NCI-H82 treated with DMSO at 0.1 percent for 48 hours (cell line): ENCODE measurements at regions not wholly inside any gene's neighbourhood (a gene's known extent, or its start where the extent isn't known, plus 50 kb on each side); places are given as distances from the start of the nearest gene placed in this dataset.

Experiments used
- DNase-seq: peaks from one replicate; lab custom pipeline; 2025; ENCODE audit not compliant: unreplicated experiment; lab: John Stamatoyannopoulos, UW

GRCh38 chr7:25770670-25771069 is 381.3 kb upstream of the NFE2L3 start:
- no peak for DNase-seq

DNA sequence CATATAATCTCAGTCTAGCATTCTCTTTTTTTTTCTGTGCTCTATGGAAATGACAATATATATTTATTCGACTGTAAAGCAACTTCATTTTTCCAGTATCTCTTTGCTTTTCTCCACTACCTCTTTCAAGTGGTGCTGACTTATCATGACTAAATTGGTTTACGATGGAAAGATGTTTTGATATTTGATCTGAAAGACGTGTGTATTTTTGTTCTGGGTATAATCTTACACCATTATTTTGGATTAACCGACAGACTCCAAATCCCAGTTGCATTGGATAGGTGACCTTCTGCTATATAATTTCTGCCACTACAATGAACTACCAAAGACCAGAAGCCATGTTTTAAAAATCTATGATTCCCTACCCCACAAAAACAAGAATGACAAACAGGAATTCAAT is 380.5 kb upstream of the NFE2L3 start:
- DNase-seq, result peak; percentile 42

DNA sequence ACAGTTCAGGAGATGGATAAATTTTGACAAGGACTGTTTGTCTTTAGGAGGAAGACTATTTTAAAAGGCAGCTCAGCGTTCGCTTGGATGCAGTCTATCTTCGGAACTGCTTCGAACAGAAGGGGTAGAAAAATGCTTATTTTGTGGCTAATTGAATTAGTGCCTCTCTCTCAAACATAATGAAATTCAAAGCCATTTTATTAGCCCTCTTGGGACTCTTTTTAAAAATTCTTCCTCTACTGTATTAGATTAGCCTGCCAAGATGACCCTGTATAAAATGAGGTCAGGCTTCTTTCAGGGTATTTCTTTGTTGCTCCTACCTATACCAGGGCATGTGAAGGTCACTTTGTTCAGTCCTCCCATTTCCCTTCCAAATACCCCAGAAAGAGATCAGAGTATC is 379.2 kb upstream of the NFE2L3 start:
- no peak for DNase-seq

DNA sequence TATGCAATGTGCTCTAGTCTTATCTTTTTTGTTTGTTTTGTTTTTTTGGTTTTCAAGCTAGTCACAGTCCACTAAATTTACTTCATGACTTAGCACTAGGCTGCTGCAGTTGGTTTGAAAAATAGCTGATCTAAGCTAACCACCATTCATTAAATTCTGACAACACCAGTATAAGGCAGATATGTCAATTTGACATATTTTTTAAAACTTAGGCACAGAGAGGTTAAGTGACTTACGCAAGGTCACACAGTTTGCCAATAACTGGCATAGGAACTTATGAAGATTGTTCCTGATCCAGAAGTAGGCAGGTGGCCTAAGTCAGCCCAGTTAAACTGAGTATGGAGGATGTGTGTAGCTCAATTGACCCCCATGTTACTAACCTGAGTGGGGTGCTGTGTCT is 377.3 kb upstream of the NFE2L3 start:
- DNase-seq, result no peak

DNA sequence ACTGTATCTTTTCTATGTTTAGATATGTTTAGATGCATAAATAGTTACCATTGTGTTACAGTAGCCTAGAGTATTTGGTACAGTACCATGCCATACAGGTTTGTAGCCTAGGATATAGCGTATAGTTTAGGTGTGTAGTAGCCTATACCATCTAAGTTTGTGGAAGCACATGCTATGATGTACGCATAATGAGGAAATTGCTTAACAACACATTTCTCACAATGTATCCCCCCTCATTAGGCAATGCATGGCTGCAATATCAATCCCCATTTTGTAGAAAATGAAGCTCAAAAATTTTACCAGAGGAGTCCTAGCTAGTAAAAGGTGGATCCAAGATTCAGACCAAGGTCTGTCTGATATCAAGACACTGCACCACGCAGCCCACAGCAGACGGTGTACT is 376.4 kb upstream of the NFE2L3 start:
- DNase-seq, result no peak

- peak; percentile 69 for DNase-seq
These were observed 375.8 kb upstream of the NFE2L3 start for GRCh38 chr7:25775999-25776743.

DNA sequence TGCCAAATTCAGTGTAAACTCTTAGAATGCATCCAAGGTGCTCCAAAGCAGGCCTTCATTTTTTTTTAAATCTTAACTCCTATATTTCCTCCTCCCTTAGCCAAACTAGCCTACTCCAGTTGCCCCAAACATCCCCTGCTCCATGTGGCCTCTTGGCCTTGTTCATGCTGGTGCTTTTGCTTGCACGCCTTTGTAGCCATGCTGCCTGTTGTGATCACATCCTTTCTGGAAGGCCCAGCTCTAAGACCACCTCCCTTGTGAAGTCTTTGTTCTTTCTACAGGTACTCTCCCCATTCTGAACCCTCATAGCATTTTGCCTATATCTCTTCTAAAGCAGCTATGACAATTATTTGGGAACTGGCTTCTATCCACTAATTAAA is 375.3 kb upstream of the NFE2L3 start:
- DNase-seq, result no peak

GRCh38 chr7:25777969-25778708 is 373.9 kb upstream of the NFE2L3 start:
- DNase-seq, result no peak

GRCh38 chr7:25779002-25779546 is 372.9 kb upstream of the NFE2L3 start:
- DNase-seq, result no peak

- no peak for DNase-seq
These were observed 371.1 kb upstream of the NFE2L3 start for GRCh38 chr7:25780904-25781303.

- no peak for DNase-seq
These were observed 370.3 kb upstream of the NFE2L3 start for GRCh38 chr7:25781704-25782103.

DNA sequence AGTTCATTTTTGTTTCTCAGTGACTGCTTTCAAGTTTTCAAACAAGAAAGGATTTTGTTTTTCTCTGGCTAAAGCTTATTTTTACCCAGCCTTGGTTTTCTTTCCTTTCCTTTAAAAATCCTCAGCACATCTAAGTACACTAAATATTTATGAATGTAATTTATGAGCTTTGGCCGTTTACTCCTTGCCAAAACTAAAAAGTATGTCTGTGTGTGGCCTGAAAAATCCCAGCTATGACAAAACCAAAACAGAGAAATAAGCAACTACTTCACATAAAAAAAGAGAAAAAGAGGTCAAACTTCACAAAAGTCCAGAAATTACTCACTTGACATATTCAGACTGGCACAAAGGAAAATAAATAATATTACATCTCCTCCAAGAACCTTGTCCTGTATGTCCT is 365.1 kb upstream of the NFE2L3 start:
- DNase-seq, result no peak

DNA sequence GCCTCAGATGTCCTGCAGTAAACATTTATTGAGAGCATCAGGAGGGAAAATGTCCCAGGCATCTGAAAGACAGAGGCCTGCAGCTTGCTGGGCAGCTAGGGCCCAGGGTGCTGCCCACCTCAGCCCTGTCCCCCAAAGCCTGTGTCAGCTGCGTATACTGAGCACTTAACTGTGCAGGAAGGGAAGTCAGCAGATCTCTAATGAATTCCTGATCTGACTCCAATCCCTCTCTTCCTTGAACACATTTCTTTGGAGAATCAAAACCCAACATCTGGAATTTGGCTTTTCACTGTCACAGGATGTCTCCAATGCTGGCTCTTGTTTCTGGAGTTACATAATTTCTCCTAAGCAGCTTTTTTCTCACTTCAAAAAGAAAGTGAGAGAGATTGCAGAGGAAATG is 364.7 kb upstream of the NFE2L3 start:
- no peak for DNase-seq

GRCh38 chr7:25788371-25788770 is 363.6 kb upstream of the NFE2L3 start:
- DNase-seq, result no peak

GRCh38 chr7:25788961-25789620 is 362.9 kb upstream of the NFE2L3 start:
- no peak for DNase-seq

DNA sequence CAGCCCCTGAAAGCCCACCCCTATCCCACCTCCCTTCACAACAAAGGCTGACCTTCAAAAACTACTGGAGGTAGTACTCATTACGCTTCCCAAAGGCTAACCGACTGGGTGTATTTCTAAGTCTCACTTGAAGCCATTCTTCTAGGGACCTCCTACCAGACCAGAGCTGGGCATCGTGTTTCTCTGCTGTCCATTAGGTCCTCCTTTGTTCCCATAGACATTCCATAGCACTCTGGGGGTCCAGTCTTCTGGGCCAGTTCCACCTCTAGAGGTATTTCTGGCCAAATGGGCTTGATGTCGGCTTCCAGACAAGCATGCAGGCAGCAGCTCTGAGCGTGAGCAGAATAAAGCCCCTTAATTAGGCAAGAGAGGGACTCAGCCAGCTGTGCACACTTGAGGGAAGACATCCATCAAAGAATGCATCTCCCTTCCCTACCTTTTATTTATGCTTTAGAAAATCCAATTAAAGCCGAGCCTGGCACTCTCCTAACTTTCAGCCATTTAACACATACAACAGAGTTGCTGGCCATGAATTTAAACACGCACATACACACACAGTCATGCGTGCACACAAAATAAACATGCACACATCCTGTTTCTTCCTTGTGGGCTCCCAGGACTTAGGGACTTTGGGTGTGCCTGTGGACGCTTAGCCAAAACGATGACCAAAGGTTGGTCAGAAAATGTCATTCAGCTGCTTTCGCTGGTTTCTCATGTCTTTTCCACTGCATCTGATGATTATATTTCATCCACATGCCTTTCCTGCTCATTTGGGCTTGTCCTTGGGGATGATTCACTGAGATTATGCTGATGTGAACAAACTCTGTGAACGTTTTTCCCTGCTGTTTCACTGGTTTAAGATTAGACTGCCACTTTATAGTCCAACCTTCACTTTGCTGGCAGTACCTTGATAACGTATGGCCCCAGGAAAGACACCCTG is 362.0 kb upstream of the NFE2L3 start:
- peak; percentile 81 for DNase-seq

- peak; percentile 40 for DNase-seq
These were observed 361.0 kb upstream of the NFE2L3 start for GRCh38 chr7:25790963-25791362.

GRCh38 chr7:25792586-25792985 is 359.4 kb upstream of the NFE2L3 start:
- DNase-seq, result no peak

DNA sequence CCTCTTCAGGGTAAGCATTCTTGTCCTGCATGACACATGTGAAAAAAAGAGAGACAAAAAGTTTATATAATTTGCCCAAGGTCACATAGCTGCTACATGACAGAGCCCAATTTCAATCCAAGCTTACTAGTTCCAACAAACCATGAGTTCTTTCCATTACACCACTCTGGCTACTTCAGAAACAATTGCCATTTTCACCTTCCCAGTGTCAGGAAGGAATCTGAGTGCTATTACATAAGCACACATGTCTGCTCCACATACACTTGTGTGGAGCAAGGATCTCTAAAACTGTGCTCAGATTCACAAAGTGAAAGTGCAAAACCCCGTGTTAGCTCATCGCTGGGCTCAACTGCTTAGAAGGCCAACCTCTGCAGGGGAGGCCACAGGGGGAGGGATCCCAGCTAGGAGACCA is 356.2 kb upstream of the NFE2L3 start:
- no peak for DNase-seq

GRCh38 chr7:25798344-25798743 is 353.7 kb upstream of the NFE2L3 start:
- DNase-seq, result no peak

DNA sequence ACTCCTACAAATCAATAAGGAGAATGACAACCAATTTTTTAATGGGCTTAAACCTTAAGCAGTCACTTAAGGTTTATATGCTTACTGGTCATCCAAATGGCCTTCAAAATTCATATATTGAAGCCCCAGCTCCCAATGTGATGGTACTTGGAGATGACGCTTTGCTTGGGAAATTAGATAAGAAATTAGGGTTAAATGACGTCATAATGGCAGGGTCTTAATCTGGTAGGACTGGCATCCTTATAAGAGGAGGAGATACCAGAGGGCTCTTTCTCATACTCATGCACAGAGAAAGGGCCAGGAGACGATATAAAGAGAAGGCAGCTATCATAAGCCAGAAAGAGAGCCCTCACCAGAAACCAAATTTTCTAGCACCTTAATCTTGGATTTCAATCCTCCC is 350.8 kb upstream of the NFE2L3 start:
- no peak for DNase-seq
